ENCODE measurements at regions not wholly inside any gene's neighbourhood (a gene's known extent, or its start where the extent isn't known, plus 50 kb on each side); places are given as distances from the start of the nearest gene placed in this dataset.

DNA sequence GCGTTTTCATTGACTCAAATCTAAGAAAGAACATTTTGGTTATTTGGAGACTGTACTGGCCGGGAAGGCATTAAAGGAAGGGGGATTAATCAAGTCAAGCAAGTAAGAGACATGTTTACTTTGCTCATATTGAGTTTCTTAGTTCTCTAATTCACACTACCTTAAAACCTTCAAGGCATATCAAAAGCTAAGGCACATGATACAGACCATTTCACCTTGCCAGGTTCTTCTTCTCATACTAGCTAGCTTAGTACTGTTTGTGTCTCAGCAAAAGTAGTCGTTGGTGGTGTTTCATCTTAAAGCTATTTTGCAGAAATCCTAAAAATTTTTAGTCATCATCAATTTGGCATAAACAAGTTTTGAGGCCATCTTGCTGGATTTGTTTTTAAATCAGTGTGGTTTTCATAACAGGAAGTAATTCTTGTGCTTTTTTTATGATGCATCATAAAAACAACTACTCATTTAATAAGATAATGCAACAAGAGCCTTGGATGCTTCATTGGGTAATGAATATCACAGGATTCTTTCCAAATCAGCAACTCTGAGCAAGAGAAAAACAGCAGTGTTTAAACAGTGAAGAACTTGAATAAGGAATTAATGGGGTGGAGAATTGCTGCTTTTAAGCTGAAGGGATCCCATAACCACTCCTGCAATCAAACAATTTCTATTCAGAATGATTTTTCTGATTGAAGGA lies 425.3 kb downstream of the EPM2A start:
- H3K27ac ChIP-seq, result no peak overlapping the region
- FAIRE-seq (no peak), ATAC-seq (peak in 2 of 4 donors; percentile 20 to 43), DNase-seq (no peak)
- intact Hi-C loops (cut with DNase I), result no loop called here
- H3K36me3 ChIP-seq, result no peaks in the 10 kb centered on the region
- WGBS, 2 donors, result 44 to 58% methylated on average over 3 of the region's 3 CpGs
- no peaks in the 10 kb centered on the region for H3K27me3 ChIP-seq
- no peaks in the 10 kb centered on the region for H3K9me3 ChIP-seq
- TF ChIP-seq CTCF (IDR thresholded peaks at IDR 0.05), result no peak
- no peak overlapping the region for H3K4me3 ChIP-seq
- H3K4me1 ChIP-seq, result no peaks in the 10 kb centered on the region

DNA sequence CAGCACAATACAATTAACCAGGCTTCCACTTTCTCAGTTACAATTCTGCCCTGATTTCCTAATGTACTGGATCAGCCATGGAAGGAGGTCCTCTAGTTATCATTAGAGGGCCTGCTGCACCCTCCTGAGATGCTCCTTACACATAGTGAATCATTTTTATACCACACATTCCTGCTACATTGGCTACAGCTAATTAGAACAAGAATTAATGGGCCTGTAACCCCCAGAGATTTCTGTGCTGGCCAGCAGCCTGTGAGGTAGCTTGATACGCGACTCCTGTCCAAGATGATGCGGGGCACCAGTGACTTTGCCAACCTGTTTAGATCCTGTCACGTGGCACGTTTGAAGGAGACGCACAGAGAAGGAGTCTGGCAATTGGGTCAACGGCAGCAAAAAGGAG lies 422.8 kb downstream of the EPM2A start:
- no peak for FAIRE-seq

DNA sequence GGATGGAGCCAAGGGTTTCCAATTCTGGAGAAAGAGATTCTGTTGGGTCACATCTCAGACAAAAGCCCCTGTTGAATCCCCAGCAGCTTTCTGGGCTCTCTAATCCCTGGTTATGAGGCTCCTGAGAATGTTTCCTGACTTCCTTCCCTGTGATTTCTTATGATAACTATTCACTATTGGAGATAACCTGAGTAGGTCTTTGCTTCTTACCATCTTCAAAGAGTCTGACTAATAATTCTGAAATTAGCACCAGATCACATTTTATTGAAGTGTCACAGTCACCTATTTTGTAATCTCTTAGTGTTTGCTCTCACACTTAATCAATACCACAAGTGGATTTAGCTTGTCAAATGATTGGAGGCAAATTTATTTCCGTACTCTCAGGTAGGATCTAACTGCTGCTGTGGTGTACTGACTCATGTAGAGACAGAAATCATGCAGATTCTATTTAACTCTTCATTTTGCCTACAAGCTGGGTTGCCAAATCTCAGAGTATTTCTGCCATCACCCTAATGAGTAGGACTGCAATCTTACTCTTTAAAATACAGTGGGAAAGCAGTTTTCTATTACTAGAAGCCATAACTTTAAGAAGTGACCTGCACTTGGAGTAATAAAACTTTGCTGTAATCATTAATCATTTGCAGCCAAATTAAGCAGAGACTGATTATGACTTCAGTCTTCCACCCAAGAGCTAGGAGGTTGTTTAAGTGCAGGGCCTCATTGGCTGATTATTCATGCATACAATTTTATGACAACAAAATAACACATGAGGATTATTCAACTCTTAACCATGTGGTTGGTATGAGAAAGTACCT lies 422.1 kb downstream of the EPM2A start:
- no peaks in the 10 kb centered on the region for H3K36me3 ChIP-seq
- intact Hi-C loops (cut with DNase I), result no loop called here
- ATAC-seq (no peak), FAIRE-seq (no peak), DNase-seq (no peak)
- no peaks in the 10 kb centered on the region for H3K4me1 ChIP-seq
- no peak overlapping the region for H3K4me3 ChIP-seq
- no peak overlapping the region for H3K27ac ChIP-seq
- TF ChIP-seq CTCF (IDR thresholded peaks at IDR 0.05), result no peak
- WGBS, 2 donors, result 38 to 41% methylated on average over 1 of the region's 1 CpG
- H3K9me3 ChIP-seq, result no peaks in the 10 kb centered on the region
- H3K27me3 ChIP-seq, result no peaks in the 10 kb centered on the region

More for the DNA sequence above, 422.8 kb downstream of the EPM2A start:
- ATAC-seq (no peak), DNase-seq (no peak)
- no peak overlapping the region for H3K4me3 ChIP-seq
- WGBS, 2 donors, result 83 to 88% methylated on average over 7 of the region's 7 CpGs
- H3K27ac ChIP-seq, result no peak overlapping the region
- intact Hi-C loops (cut with DNase I), result no loop called here
- H3K36me3 ChIP-seq, result no peaks in the 10 kb centered on the region
- H3K27me3 ChIP-seq, result no peaks in the 10 kb centered on the region
- no peaks in the 10 kb centered on the region for H3K4me1 ChIP-seq
- TF ChIP-seq CTCF (IDR thresholded peaks at IDR 0.05), result no peak
- H3K9me3 ChIP-seq, result no peaks in the 10 kb centered on the region

DNA sequence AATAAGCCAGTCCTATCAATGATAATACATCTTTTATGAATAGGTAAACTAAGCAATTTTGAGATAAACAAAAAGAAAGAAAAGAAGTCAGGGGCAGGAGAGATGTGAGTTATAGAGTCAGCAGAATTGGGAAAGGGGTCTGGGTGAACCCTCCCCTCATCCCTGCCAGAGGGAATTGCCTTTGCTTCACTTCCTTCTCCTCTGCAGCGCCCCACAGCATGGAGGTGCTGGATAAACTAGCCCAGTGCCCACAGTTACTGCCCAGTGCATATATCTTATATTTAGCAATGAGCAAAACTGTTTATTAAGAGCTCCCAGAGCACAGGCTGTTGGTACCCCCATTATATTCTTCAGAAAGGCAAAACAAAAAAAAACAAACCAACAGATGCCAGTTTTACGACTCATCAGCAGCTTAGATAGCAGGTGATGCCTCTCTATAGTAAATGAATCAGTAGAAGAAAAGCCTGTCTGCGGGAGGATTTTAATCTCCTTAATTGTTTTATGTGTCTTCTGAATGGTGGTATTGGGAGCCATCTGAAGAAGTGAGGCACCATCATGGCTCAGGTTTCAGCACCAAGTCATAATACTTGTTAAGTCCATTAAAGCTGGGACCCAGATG lies 419.2 kb downstream of the EPM2A start:
- Histone ChIP-seq H3K4me1 (no peaks in the 10 kb centered on the region), H3K9me3 (no peaks in the 10 kb centered on the region), H3K27ac (no peak overlapping the region), H3K27me3 (no peaks in the 10 kb centered on the region), H3K36me3 (no peaks in the 10 kb centered on the region), H3K4me3 (no peak overlapping the region)
- DNase-seq, result no peak
- no peak for TF ChIP-seq CTCF (IDR thresholded peaks at IDR 0.05)
- no peak for ATAC-seq
- no peak for FAIRE-seq
- WGBS, 2 donors, result 72 to 73% methylated on average over 3 of the region's 3 CpGs
- intact Hi-C loops (cut with DNase I), result no loop called here
